ENCODE measurements at regions not wholly inside any gene's neighbourhood (a gene's known extent, or its start where the extent isn't known, plus 50 kb on each side); places are given as distances from the start of the nearest gene placed in this dataset.

GRCh38 chr5:10036136-10036815 lies 213.4 kb downstream of the ATPSCKMT start:
- no peak overlapping the region for H3K27ac ChIP-seq
- TF ChIP-seq ZFX (IDR thresholded peaks at IDR 0.05): no peak
- TF ChIP-seq CTCF (conservative IDR thresholded peaks at IDR 0.05): no peak

- no peak overlapping the region for H3K27ac ChIP-seq
- TF ChIP-seq CTCF (conservative IDR thresholded peaks at IDR 0.05): no peak
- TF ChIP-seq ZFX (IDR thresholded peaks at IDR 0.05): no peak
Observed at GRCh38 chr5:10034001-10034400, 215.7 kb downstream of the ATPSCKMT start.

- no peak overlapping the region for H3K27ac ChIP-seq
- no peak for TF ChIP-seq CTCF (conservative IDR thresholded peaks at IDR 0.05)
- TF ChIP-seq ZFX (IDR thresholded peaks at IDR 0.05): no peak
Observed at GRCh38 chr5:10031817-10032216, 217.9 kb downstream of the ATPSCKMT start.

GRCh38 chr5:10030219-10030831 lies 219.4 kb downstream of the ATPSCKMT start:
- H3K27ac ChIP-seq: no peak overlapping the region
- peak; percentile 46 for TF ChIP-seq CTCF (conservative IDR thresholded peaks at IDR 0.05)
- no peak for TF ChIP-seq ZFX (IDR thresholded peaks at IDR 0.05)

- TF ChIP-seq CTCF (conservative IDR thresholded peaks at IDR 0.05) (no peak), ZFX (IDR thresholded peaks at IDR 0.05) (no peak)
- no peak overlapping the region for H3K27ac ChIP-seq
Observed at GRCh38 chr5:10023494-10023893, 226.2 kb downstream of the ATPSCKMT start.

GRCh38 chr5:10021248-10021647 lies 228.4 kb downstream of the ATPSCKMT start:
- H3K27ac ChIP-seq: no peak overlapping the region
- no peak for TF ChIP-seq CTCF (conservative IDR thresholded peaks at IDR 0.05)

GRCh38 chr5:10019236-10019635 lies 230.5 kb downstream of the ATPSCKMT start:
- TF ChIP-seq CTCF (conservative IDR thresholded peaks at IDR 0.05) (no peak), ZFX (IDR thresholded peaks at IDR 0.05) (no peak)
- no peak overlapping the region for H3K27ac ChIP-seq
